Type B pancreatic cell (in vitro differentiated cells): ENCODE measurements at regions not wholly inside any gene's neighbourhood (a gene's known extent, or its start where the extent isn't known, plus 50 kb on each side); places are given as distances from the start of the nearest gene placed in this dataset.

Experiments
- DNase-seq: peaks from one replicate; pipeline ENCODE4 v3.0.0; 2021; ENCODE audit warnings: mixed read lengths; ENCODE audit not compliant: unreplicated experiment; ENCODE audit errors: extremely low spot score
- H3K27ac Mint-ChIP-seq: 2 replicates; pipeline ENCODE4 v1.8.0; 2021; ENCODE audit warnings: mild to moderate bottlenecking, mixed read lengths
- H3K27me3 Mint-ChIP-seq: 2 replicates; pipeline ENCODE4 v1.8.0; 2021; ENCODE audit warnings: mixed read lengths
- H3K36me3 Mint-ChIP-seq: 2 replicates; pipeline ENCODE4 v1.8.0; 2021; ENCODE audit warnings: mixed read lengths
- H3K4me1 Mint-ChIP-seq: one replicate; pipeline ENCODE4 v1.8.0; 2021; ENCODE audit warnings: mixed read lengths; ENCODE audit not compliant: unreplicated experiment
- H3K4me3 Mint-ChIP-seq: 2 replicates; pipeline ENCODE4 v1.8.0; 2021; ENCODE audit warnings: mild to moderate bottlenecking, mixed read lengths
- H3K9me3 Mint-ChIP-seq: 2 replicates; pipeline ENCODE4 v1.8.0; 2021; ENCODE audit warnings: mixed read lengths
- CTCF ChIP-seq: fragments of 200-600 bp; sonication (generic); conservative IDR thresholded peaks from 2 replicates; pipeline ENCODE4 v1.5.0; 2021; ENCODE audit warnings: antibody characterized with exemption, mild to moderate bottlenecking

- no peak for TF ChIP-seq CTCF
- H3K27ac Mint-ChIP-seq: no peak overlapping the region
- no peaks in the 10 kb centered on the region for H3K27me3 Mint-ChIP-seq
- no peak for DNase-seq
- peaks cover 6% of the 10 kb centered on the region for H3K9me3 Mint-ChIP-seq
- H3K4me1 Mint-ChIP-seq: peaks cover 6% of the 10 kb centered on the region
- H3K4me3 Mint-ChIP-seq: no peak overlapping the region
- H3K36me3 Mint-ChIP-seq: no peaks in the 10 kb centered on the region
These were observed 109.1 kb upstream of the CTNND2 start for GRCh38 chr5:12013351-12013750.

GRCh38 chr5:12003680-12004079, 99.4 kb upstream of the CTNND2 start:
- no peaks in the 10 kb centered on the region for H3K4me1 Mint-ChIP-seq
- DNase-seq: no peak
- no peak for TF ChIP-seq CTCF

GRCh38 chr5:11998397-11998796, 94.2 kb upstream of the CTNND2 start:
- H3K4me1 Mint-ChIP-seq: no peaks in the 10 kb centered on the region
- DNase-seq: no peak
- no peaks in the 10 kb centered on the region for H3K27me3 Mint-ChIP-seq
- H3K9me3 Mint-ChIP-seq: peaks cover 5% of the 10 kb centered on the region
- TF ChIP-seq CTCF: no peak
- H3K4me3 Mint-ChIP-seq: no peak overlapping the region
- H3K27ac Mint-ChIP-seq: no peak overlapping the region
- no peaks in the 10 kb centered on the region for H3K36me3 Mint-ChIP-seq

More at GRCh38 chr5:12003680-12004079, 99.4 kb upstream of the CTNND2 start:
- Mint-ChIP-seq H3K27me3 (no peaks in the 10 kb centered on the region), H3K4me3 (no peak overlapping the region), H3K9me3 (no peaks in the 10 kb centered on the region), H3K27ac (no peak overlapping the region), H3K36me3 (no peaks in the 10 kb centered on the region)

- H3K9me3 Mint-ChIP-seq: peaks cover 5% of the 10 kb centered on the region
- H3K4me1 Mint-ChIP-seq: no peaks in the 10 kb centered on the region
- H3K36me3 Mint-ChIP-seq: no peaks in the 10 kb centered on the region
These were observed 93.7 kb upstream of the CTNND2 start for GRCh38 chr5:11997942-11998341.

GRCh38 chr5:11992518-11992917, 88.3 kb upstream of the CTNND2 start:
- peaks cover 3% of the 10 kb centered on the region for H3K27me3 Mint-ChIP-seq
- no peak for DNase-seq
- no peak overlapping the region for H3K27ac Mint-ChIP-seq
- H3K9me3 Mint-ChIP-seq: peaks cover 5% of the 10 kb centered on the region
- no peaks in the 10 kb centered on the region for H3K4me1 Mint-ChIP-seq
- H3K36me3 Mint-ChIP-seq: no peaks in the 10 kb centered on the region
- no peak for TF ChIP-seq CTCF
- H3K4me3 Mint-ChIP-seq: no peak overlapping the region

More at GRCh38 chr5:11997942-11998341, 93.7 kb upstream of the CTNND2 start:
- no peak for TF ChIP-seq CTCF
- H3K27me3 Mint-ChIP-seq: no peaks in the 10 kb centered on the region
- H3K4me3 Mint-ChIP-seq: no peak overlapping the region
- H3K27ac Mint-ChIP-seq: no peak overlapping the region
- DNase-seq: no peak

GRCh38 chr5:11985993-11986392, 81.7 kb upstream of the CTNND2 start:
- Mint-ChIP-seq H3K27ac (no peak overlapping the region), H3K27me3 (peaks cover 3% of the 10 kb centered on the region), H3K36me3 (no peaks in the 10 kb centered on the region), H3K4me1 (no peaks in the 10 kb centered on the region), H3K4me3 (no peak overlapping the region), H3K9me3 (no peaks in the 10 kb centered on the region)
- no peak for TF ChIP-seq CTCF
- no peak for DNase-seq
